Left cardiac atrium (tissue), 4 donors: ENCODE measurements at regions not wholly inside any gene's neighbourhood (a gene's known extent, or its start where the extent isn't known, plus 50 kb on each side); places are given as distances from the start of the nearest gene placed in this dataset.
"Not testable (repeated sequence)": the region's sequence is repeated elsewhere in the genome, so short reads cannot be mapped to it uniquely, and the experiment has no call there.

Experiments
- ATAC-seq, 2 donors: fragments of 200-7000 bp; cut with Tn5 transposase; one replicate each; pipeline ENCODE4 v1.9.1; 2020; ENCODE audit warnings: mild to moderate bottlenecking in 2 of 2, moderate library complexity in 2 of 2
- DNase-seq: peaks from one replicate; pipeline ENCODE4 v3.0.0-alpha.2; 2020
- intact Hi-C, 2 donors: fragments of 100-400 bp; cut with DNase I; formaldehyde crosslinking; loops; one replicate each; pipeline versions ENCODE4 v1.14.1 to v1.15.1; 2022 to 2023
- donor health status: DM: no; HTN: yes; CAD: no.
- donor health status: DM: no; HTN: yes; CAD: no; lungs with severe emphysema.
- donor health status: DM: yes; HTN: yes; CAD: no.
- donor health status: Dilated cardiomyopathy.

GRCh38 chr17:77836557-77837041, 121.9 kb upstream of the TNRC6C start:
- intact Hi-C loops: loop anchor here in 1 of 2 donors (10.0 kb wide), 1 partner anchor 62 kb away; no protein-coding TSS in a partner anchor
- ATAC-seq (peak in 1 of 2 donors; percentile 31), DNase-seq (no peak)

DNA sequence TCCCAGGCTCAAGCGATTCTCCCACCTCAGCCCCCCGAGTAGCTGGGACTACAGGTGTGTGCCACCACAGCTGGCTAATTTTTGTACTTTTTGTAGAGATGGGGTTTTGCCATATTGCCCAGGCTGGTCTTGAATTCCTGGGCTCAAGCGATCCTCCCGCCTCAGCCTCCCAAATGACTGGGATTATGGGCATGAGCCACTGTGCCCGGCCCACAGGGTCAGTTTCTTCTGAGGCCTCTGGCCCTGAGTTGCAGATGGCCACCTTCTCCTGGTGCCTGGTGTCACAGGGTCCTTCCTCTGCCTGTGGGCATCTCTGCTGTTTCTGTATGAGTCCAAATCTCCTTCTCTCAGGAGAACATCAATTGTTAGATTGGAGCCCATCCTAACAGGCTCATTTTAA, 121.4 kb upstream of the TNRC6C start:
- intact Hi-C loops: loop anchor here in 1 of 2 donors (10.0 kb wide), 1 partner anchor 62 kb away; no protein-coding TSS in a partner anchor
- ATAC-seq, DNase-seq: not testable (repeated sequence)

GRCh38 chr17:77837917-77838316, 120.6 kb upstream of the TNRC6C start:
- intact Hi-C loops: loop anchor here in 1 of 2 donors (10.0 kb wide), 1 partner anchor 63 kb away; no protein-coding TSS in a partner anchor
- DNase-seq: no peak
- ATAC-seq: no peak

- DNase-seq: no peak
- intact Hi-C loops: loop anchor here in 1 of 2 donors (10.0 kb wide), 1 partner anchor 64 kb away; no protein-coding TSS in a partner anchor
- ATAC-seq: no peak
Measured at GRCh38 chr17:77838748-77839697, 119.5 kb upstream of the TNRC6C start.

DNA sequence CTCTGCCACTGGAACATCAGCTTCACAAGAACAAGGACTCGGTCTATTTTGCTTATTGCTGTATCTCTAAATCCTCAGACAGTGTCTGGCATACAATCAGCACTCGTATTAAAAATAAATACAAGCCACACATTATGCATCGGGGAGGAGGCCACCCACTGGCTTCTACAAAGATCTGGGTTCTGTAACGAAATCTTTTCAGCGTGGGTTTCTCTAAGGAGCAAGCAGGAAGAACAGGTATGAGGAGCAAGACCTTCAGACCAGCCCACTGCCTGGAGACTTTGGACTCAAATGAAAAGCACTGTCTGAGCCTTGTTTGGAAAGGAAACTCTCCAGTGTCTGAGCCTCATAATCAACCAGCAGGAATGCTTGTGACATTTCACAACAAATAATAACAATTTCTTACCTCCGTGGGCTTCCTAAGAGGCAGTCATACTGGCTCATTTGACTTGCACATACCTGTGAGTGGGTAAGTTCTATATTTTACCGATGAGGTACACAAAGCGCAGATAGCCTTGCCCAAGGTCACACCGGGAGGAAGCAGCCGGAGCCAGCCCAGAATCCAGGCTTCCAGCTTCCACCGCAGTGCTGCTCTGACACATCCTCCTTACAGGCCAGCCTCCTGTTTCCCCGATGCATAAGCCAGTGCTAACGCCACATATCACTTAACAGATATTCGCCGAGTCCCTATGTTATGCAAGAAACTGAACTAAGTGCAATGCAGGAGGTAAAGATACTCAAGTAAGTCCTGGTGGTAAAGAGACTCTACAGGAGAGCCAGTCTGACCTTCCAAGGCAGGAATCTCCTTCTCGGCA, 118.6 kb upstream of the TNRC6C start:
- ATAC-seq: peak; percentile 53 to 58
- peak; percentile 57 for DNase-seq
- intact Hi-C loops: loop anchor here in 1 of 2 donors (10.0 kb wide), 1 partner anchor 65 kb away; no protein-coding TSS in a partner anchor

GRCh38 chr17:77840513-77841165, 117.9 kb upstream of the TNRC6C start:
- intact Hi-C loops: no loop called here
- ATAC-seq (no peak), DNase-seq (peak; percentile 10)

- DNase-seq: peak; percentile 13
- intact Hi-C loops: no loop called here
- ATAC-seq: peak; percentile 63 to 74
Measured at GRCh38 chr17:77841742-77842527, 116.6 kb upstream of the TNRC6C start.

GRCh38 chr17:77842528-77843147, 115.9 kb upstream of the TNRC6C start:
- DNase-seq (peak; percentile 17), ATAC-seq (peak in 1 of 2 donors; percentile 15)
- intact Hi-C loops: no loop called here

DNA sequence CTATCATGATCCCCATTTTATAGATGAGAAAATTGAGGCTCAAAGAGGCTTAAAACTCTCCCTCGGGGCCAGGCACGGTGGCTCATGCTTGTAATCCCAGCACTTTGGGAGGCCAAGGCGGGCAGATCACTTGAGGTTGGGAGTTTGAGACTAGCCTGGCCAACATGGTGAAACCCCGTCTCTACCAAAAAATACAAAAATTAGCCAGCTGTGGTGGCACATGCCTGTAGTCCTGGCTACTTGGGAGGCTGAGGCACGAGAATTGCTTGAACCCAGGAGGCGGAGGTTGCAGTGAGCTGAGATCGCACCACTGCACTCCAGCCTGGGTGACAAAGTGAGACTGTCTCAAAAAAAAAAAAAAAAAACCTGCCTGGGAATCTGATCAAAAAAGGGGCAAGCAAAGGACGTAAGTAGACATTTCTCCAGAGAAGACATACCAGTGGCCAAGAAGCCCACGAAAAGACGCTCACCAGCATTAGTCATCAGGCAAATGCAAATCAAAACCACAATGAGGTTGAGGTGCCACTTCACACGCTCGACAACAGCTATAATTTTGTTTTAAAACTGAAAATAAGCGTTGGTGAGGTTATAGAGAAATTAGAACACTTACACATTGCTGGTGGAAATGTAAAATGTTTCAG, 115.1 kb upstream of the TNRC6C start:
- ATAC-seq, intact Hi-C loops: not testable (repeated sequence)
- DNase-seq: peak; percentile 13

GRCh38 chr17:77843896-77844295, 114.6 kb upstream of the TNRC6C start:
- DNase-seq: no peak
- intact Hi-C loops: no loop called here
- no peak for ATAC-seq

DNA sequence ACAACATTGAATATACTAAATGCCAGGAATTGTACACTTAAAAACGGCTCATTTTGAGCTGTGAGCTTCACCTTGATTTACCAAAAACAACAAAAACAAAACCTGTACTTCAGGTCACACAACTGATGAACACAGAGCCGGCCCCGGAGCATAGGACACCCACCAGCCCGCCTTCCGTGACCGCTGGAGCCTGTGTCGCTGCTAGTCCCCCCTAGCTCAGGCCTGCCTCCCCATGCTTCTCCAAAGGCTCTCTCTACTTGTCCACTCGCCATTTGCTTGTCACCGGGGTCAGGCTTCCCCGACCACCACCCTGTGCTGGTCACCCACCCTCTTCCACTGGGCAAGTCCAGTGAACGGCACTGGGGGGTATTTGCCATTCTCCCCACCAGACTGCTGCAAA, 113.8 kb upstream of the TNRC6C start:
- DNase-seq (peak; percentile 12), ATAC-seq (no peak)
- intact Hi-C loops: no loop called here

DNA sequence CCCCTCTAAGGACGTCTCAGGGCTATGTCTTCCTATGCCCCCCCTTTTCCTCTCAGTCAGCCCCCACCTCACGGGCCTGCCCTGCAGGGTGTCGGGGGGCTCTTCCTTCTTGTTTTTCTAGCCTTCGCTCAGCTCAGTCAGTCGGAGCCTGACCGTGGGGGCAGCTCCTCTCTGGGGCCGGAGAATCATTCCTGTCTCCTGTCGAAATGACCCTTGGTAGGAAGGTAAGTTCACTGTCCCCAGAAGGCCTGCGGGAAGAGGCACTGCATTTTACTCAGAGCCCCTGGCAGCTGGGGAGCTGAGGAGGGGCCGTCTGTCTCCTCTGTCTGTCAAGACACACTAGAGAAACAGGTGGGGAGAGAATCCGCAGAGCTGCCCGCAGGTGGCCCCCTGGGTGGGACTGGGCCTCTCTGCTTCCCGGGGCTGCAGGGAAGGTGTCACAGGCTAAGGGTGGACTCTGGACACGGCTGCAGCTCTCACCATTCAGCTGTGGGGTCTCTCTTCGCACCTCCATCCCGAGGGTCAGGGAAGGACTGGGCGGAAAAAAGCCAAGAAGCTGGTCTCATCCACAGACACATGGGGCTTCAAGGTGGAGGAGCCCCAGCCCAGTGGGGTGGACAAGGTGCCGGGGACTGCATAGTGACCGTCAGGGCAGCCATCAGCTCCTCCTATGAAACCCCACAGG, 112.8 kb upstream of the TNRC6C start:
- ATAC-seq (no peak), DNase-seq (peak; percentile 14)
- intact Hi-C loops: no loop called here

GRCh38 chr17:77846531-77847085, 111.9 kb upstream of the TNRC6C start:
- intact Hi-C loops: no loop called here
- ATAC-seq (peak in 1 of 2 donors; percentile 16), DNase-seq (peak; percentile 19)

DNA sequence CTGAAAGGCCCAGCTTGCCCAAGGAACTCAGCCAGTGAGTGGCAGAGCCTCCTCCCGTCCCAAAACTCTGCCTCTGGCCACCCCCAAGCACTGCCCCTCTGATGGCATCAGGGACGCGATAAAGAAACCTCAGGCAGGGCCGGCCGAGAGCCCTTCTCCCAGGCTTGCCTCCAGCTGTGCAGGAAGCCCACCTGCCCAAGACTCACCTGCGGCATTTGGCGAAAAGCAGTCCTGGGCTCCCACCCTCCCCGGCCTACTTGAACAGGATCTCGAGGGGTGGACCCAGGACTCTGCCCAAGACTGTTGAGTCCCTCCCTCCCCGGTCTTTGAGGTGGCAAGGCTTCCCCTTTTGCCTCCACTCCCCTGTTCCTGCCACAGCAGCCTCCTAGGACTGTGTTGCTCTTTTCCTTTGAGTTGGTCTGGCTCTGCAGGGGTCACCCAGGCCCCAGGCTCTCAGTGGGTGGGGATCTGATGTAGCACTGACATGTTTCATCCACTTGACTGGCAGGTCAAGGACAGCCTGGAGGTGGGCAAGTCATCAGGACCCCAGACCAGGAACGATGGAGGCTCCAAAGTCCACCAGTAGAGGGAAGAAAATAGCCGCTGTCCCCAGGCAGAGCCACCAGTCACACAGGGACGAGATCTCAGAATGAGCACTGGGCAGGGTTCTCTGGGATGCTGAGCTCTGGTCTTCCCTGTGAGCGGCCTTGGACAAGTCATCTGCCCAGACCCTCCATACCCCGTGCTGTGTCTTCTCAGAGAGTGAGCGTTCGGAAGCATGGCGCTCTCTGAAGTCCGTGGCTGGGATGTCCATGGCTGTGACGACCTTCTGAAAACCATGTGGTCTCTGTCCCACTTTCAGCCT, 111.0 kb upstream of the TNRC6C start:
- no peak for DNase-seq
- peak in 1 of 2 donors; percentile 24 for ATAC-seq
- intact Hi-C loops: no loop called here

DNA sequence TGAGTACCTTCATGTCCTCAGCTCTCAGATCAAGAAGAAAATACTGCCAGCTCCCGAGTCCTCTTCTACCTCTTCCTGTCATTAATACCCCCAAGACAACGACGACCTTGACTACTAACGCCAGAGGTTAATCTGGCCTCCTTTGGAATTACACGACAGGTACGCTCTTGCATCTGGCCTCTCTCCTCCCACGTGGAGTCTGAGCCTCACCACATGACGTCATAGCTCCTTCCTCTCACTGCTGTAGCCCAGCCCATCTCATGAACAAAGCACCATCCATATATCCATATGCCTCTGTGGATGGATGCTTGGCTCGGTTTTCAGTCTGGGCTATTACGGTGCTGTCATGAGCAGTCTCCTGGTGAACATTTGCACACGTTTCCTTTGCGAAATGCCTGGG, 110.2 kb upstream of the TNRC6C start:
- ATAC-seq (no peak), DNase-seq (no peak)
- intact Hi-C loops: no loop called here
